Nephron progenitor cell (in vitro differentiated cells): ENCODE measurements at regions not wholly inside any gene's neighbourhood (a gene's known extent, or its start where the extent isn't known, plus 50 kb on each side); places are given as distances from the start of the nearest gene placed in this dataset.
"Not testable (repeated sequence)": the region's sequence is repeated elsewhere in the genome, so short reads cannot be mapped to it uniquely, and the experiment has no call there.

Source experiments
- DNase-seq: peaks from one replicate; pipeline ENCODE4 v3.0.0; 2021
- H3K27ac Mint-ChIP-seq: 2 replicates; pipeline ENCODE4 v1.8.0; 2021; ENCODE audit warnings: mild to moderate bottlenecking, moderate library complexity, mixed read lengths
- H3K27me3 Mint-ChIP-seq: 2 replicates; pipeline ENCODE4 v1.8.0; 2021; ENCODE audit warnings: mild to moderate bottlenecking, low read depth, mixed read lengths; ENCODE audit not compliant: poor library complexity
- H3K36me3 Mint-ChIP-seq: 2 replicates; pipeline ENCODE4 v1.8.0; 2021; ENCODE audit warnings: low read depth, mixed read lengths
- H3K4me1 Mint-ChIP-seq: 2 replicates; pipeline ENCODE4 v1.8.0; 2021; ENCODE audit warnings: mixed read lengths
- H3K4me3 Mint-ChIP-seq: 2 replicates; pipeline ENCODE4 v1.8.0; 2021; ENCODE audit warnings: mild to moderate bottlenecking, moderate library complexity, mixed read lengths
- H3K9me3 Mint-ChIP-seq: 2 replicates; pipeline ENCODE4 v1.8.0; 2021; ENCODE audit warnings: mild to moderate bottlenecking, moderate library complexity, mixed read lengths
- TF ChIP-seq, protein P1 (sequence below): fragments of 200-600 bp; sonication (generic); IDR thresholded peaks from 2 replicates; pipeline ENCODE4 v1.5.0; 2021; ENCODE audit warnings: antibody characterized with exemption

DNA sequence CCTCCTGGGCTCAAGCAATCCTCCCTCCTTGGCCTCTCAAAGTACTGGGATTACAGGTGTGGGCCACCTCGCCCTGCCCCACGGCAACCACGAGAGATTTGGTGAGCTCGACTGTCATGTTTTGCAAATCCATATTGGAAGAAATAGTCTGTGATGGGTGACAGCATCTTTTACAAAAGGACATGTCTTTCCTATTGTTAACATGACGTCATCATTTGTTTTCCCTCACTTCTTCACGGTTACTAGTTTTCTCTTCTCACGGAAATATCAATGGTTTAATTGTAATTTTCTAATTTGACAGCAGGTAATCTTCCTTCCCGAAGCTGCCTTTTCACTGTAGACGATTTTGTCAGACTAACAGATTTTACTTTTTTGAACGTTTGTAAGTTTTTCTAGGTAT is 110.8 kb upstream of the GREM2 start:
- TF ChIP-seq, protein P1, sequence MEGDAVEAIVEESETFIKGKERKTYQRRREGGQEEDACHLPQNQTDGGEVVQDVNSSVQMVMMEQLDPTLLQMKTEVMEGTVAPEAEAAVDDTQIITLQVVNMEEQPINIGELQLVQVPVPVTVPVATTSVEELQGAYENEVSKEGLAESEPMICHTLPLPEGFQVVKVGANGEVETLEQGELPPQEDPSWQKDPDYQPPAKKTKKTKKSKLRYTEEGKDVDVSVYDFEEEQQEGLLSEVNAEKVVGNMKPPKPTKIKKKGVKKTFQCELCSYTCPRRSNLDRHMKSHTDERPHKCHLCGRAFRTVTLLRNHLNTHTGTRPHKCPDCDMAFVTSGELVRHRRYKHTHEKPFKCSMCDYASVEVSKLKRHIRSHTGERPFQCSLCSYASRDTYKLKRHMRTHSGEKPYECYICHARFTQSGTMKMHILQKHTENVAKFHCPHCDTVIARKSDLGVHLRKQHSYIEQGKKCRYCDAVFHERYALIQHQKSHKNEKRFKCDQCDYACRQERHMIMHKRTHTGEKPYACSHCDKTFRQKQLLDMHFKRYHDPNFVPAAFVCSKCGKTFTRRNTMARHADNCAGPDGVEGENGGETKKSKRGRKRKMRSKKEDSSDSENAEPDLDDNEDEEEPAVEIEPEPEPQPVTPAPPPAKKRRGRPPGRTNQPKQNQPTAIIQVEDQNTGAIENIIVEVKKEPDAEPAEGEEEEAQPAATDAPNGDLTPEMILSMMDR = no peak
- Mint-ChIP-seq H3K27me3 (peaks cover 5% of the 10 kb centered on the region), H3K36me3 (no peaks in the 10 kb centered on the region)

DNA sequence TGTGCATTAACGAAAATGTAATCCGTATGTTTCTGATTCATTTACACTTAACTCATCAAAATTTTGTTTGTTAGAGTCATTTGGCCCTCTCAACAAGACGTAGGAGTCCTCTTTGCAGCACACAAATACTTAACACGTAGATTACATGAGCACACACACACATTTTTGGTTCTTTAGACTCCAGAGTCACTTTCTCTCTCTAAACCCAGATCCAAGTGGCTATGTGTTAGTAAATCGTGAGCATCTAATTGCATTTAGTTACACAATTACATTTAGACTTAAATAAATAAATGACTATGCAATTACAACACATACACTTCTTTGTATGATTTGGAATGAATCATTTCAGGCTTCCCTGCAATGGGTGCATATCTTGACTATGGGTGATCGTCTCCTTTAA is 109.0 kb upstream of the GREM2 start:
- H3K27ac Mint-ChIP-seq = no peak overlapping the region
- peaks cover 10% of the 10 kb centered on the region for H3K27me3 Mint-ChIP-seq
- DNase-seq = no peak
- peaks cover 18% of the 10 kb centered on the region for H3K4me1 Mint-ChIP-seq
- TF ChIP-seq, protein P1 = no peak
- no peak overlapping the region for H3K4me3 Mint-ChIP-seq
- peaks cover 7% of the 10 kb centered on the region for H3K9me3 Mint-ChIP-seq
- H3K36me3 Mint-ChIP-seq = no peaks in the 10 kb centered on the region

More for the DNA sequence above, 110.8 kb upstream of the GREM2 start:
- DNase-seq = no peak
- H3K9me3 Mint-ChIP-seq = peaks cover 18% of the 10 kb centered on the region
- peaks cover 18% of the 10 kb centered on the region for H3K4me1 Mint-ChIP-seq
- no peak overlapping the region for H3K4me3 Mint-ChIP-seq
- no peak overlapping the region for H3K27ac Mint-ChIP-seq

DNA sequence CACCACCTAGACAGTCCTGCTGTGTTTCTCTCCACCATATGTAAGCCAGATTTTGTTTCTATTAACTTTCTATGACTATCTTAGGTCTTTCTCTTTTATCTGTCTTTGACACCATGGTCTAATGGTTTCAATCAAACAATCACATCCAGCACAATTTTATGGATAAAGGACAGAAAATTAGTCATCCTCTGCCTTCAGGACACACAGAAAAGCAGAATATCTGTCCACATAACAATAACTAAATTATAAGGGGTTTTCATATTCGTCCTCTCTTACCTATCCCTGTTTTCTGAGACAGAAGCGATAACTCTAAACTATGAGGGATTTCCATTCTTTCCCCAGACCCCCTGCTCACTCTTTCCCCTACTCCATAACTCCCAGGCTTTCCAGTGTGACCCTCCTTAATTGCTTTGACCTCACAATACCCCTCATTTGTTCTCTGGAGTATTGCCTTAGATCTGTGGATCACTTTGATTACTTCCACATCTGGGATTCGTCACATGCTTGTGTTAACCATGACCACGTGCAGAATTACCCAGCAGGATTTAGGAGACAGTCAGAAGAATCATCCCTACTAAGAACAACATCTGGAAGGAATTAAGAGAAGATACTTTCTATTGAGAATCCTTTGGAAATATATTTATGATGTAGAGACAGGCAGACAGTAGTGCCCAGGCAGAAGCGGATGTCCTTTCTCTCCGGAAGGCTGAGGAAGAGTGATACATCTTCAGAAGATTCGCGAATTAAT is 108.2 kb upstream of the GREM2 start:
- H3K27ac Mint-ChIP-seq = peak overlapping the region; percentile 55
- TF ChIP-seq, protein P1 = no peak
- H3K9me3 Mint-ChIP-seq = peaks cover 2% of the 10 kb centered on the region
- peaks cover 18% of the 10 kb centered on the region for H3K4me1 Mint-ChIP-seq
- H3K27me3 Mint-ChIP-seq = peaks cover 10% of the 10 kb centered on the region
- H3K36me3 Mint-ChIP-seq = no peaks in the 10 kb centered on the region
- no peak overlapping the region for H3K4me3 Mint-ChIP-seq
- no peak for DNase-seq

DNA sequence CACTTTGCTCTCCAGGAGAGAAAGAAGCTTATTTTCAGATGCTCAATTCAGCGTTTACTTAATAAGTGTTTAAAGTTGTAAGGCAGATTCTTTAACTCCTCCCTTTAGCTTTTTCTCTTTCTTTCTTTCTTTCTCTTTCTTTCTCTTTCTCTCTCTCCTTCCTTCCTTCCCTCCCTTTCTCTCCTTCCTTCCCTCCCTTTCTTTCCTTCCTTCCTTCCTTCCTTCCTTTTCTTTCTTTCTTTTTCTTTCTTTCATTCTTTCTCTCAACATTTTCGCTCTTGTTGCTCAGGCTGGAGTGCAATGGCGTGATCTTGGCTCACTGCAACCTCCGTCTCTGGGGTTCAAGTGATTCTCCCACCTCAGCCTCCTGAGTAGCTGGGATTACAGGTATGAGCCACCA is 104.6 kb upstream of the GREM2 start:
- not testable (repeated sequence) for DNase-seq, H3K27ac Mint-ChIP-seq, H3K27me3 Mint-ChIP-seq, H3K9me3 Mint-ChIP-seq, H3K36me3 Mint-ChIP-seq, H3K4me3 Mint-ChIP-seq
- H3K4me1 Mint-ChIP-seq = peaks cover 14% of the 10 kb centered on the region

DNA sequence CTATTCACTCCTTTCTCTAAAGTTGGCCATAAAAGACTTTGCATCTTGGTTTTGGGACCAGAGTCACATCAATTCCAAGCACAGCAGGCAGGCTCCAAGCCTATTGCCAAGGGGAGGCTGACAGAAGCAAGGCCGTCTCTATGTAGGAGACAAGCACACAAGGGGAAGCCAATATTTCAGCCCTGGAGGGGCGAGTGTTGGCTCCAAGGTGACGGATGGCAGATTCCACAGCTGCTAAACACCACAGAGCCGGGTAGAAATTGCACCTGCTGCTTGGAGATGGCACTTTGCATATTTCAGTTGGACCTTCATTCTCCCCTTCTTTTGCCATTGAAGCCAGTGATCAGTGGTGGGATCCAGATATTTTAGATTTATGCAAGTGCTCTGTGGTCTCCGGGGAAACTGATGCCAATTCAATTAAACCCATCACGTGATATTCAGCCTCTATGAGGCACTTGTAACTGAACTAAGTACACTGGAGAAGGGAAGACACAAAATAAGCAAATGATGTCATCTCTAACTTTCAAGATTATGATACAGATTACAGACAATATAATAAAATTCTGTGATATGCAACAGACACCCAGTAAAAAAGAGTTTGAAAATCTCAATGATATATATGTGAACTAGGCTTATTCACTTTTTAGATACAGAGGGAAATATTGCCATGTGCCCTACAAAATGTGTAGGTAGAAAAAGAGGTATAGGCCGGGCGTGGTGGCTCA is 102.8 kb upstream of the GREM2 start:
- TF ChIP-seq, protein P1 = no peak
- Mint-ChIP-seq H3K4me3 (no peak overlapping the region), H3K4me1 (peaks cover 2% of the 10 kb centered on the region), H3K27me3 (peaks cover 18% of the 10 kb centered on the region), H3K27ac (no peak overlapping the region), H3K36me3 (no peaks in the 10 kb centered on the region), H3K9me3 (no peaks in the 10 kb centered on the region)
- DNase-seq = no peak

DNA sequence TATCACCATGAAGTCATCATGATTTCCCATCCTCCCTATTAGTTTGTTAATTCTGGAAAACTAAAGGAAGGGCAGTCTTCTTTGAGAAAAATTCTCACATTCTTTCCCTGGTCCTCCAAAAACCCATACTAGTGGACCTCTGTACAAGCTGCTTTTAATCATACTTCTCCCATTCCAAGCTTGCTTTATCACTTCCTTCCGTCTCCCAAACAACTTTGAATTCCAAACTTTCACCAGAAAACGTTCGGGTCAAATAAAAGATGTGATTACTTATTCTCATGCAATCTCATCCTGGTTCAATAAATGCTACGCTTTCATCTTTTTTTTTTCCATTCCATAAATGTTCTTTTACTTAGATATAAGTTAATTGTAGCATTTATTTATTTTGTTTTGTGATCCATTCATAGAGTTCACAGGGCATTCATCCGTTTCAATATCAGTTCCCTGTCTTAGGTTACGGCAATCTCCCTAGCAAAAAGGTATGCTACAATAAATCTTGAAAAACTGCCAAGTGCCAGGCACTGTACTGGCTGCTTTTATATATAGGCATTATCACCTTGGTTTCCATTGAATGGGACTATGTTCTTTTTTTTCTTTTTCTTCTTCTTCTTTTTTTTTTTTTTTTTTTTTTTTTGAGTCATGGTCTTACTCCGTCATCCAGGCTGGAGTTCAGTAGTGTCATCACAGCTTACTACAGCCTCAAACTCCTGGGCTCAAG is 100.2 kb upstream of the GREM2 start:
- Mint-ChIP-seq H3K27ac (no peak overlapping the region), H3K4me3 (no peak overlapping the region), H3K36me3 (no peaks in the 10 kb centered on the region), H3K9me3 (no peaks in the 10 kb centered on the region), H3K4me1 (no peaks in the 10 kb centered on the region), H3K27me3 (peaks cover 17% of the 10 kb centered on the region)
- no peak for DNase-seq
- TF ChIP-seq, protein P1 = no peak
